CD4-positive, alpha-beta T cell (primary cell): ENCODE measurements at regions not wholly inside any gene's neighbourhood (a gene's known extent, or its start where the extent isn't known, plus 50 kb on each side); places are given as distances from the start of the nearest gene placed in this dataset.

Experiments
- ATAC-seq: fragments of 200-7000 bp; cut with Tn5 transposase; one replicate; pipeline ENCODE4 v1.10.0; 2022; ENCODE audit warnings: mild to moderate bottlenecking; ENCODE audit not compliant: poor library complexity
- CTCF ChIA-PET: fragments of 350-600 bp; sonication (Branson Sonifier 250); formaldehyde crosslinking; loops from one replicate; lab custom pipeline; 2021; ENCODE audit warnings: antibody characterized with exemption, inconsistent platforms; lab: Charles Lee
- POLR2A ChIA-PET: fragments of 350-600 bp; sonication (Branson Sonifier 250); formaldehyde crosslinking; loops from one replicate; lab custom pipeline; 2021; ENCODE audit warnings: antibody characterized with exemption, inconsistent platforms; lab: Charles Lee
- DNase-seq, 14 experiments: peaks; one replicate each; pipeline ENCODE4 v3.0.0-alpha.2; 2013 to 2020; ENCODE audit warnings: mixed read lengths in 2 of 14
- H3K27ac ChIP-seq, 2 donors: one replicate each; pipeline versions ENCODE4 v1.5.1 to v1.7.0; 2013; ENCODE audit warnings: low read length in 2 of 2, low read depth in 1 of 2, mild to moderate bottlenecking in 1 of 2
- H3K27me3 ChIP-seq, 2 experiments: 1 replicate in 1 of 2; 2 replicates in 1 of 2; pipeline versions ENCODE4 v1.6.1 to v1.7.0; 2013; ENCODE audit warnings: low read length in 2 of 2, control low read depth in 1 of 2, mild to moderate bottlenecking in 1 of 2, moderate library complexity in 1 of 2; ENCODE audit not compliant: insufficient read depth in 2 of 2, control insufficient read depth in 1 of 2
- H3K36me3 ChIP-seq: one replicate; pipeline ENCODE4 v1.6.1; 2013; ENCODE audit warnings: low read length, control low read depth; ENCODE audit not compliant: insufficient read depth
- H3K4me1 ChIP-seq: one replicate; pipeline ENCODE4 v1.6.1; 2013; ENCODE audit warnings: low read length, control low read depth; ENCODE audit not compliant: insufficient read depth
- H3K4me3 ChIP-seq: one replicate; pipeline ENCODE4 v1.5.1; 2013; ENCODE audit warnings: mild to moderate bottlenecking, low read length, moderate library complexity
- H3K9me3 ChIP-seq, 2 experiments: 1 replicate in 1 of 2; 2 replicates in 1 of 2; pipeline versions ENCODE4 v1.6.1 to v1.7.0; 2013; ENCODE audit warnings: low read length in 2 of 2, mild to moderate bottlenecking in 2 of 2, control low read depth in 1 of 2, moderate library complexity in 1 of 2; ENCODE audit not compliant: control insufficient read depth in 1 of 2, insufficient read depth in 1 of 2
- H3K27ac Mint-ChIP-seq: one replicate; pipeline ENCODE4 v1.8.0; 2020; ENCODE audit warnings: mixed read lengths
- H3K27me3 Mint-ChIP-seq: one replicate; pipeline ENCODE4 v1.8.0; 2021; ENCODE audit warnings: mixed read lengths
- H3K36me3 Mint-ChIP-seq: one replicate; pipeline ENCODE4 v1.8.0; 2021; ENCODE audit warnings: low read depth, mixed read lengths
- H3K4me1 Mint-ChIP-seq: one replicate; pipeline ENCODE4 v1.8.0; 2021; ENCODE audit warnings: low read depth, mixed read lengths
- H3K4me3 Mint-ChIP-seq: one replicate; pipeline ENCODE4 v1.8.0; 2020; ENCODE audit warnings: mild to moderate bottlenecking, mixed read lengths
- H3K9me3 Mint-ChIP-seq: one replicate; pipeline ENCODE4 v1.8.0; 2020; ENCODE audit warnings: mixed read lengths
- intact Hi-C, 2 experiments: fragments of 100-400 bp; cut with DNase I in 1 of 2; cut with micrococcal nuclease in 1 of 2; formaldehyde crosslinking; loops; one replicate each; pipeline versions ENCODE4 v1.15.1 to v1.9.0; 2023 to 2025; cut with DNase I, micrococcal nuclease
- TF ChIP-seq, protein P1 (sequence below): fragments of 200-600 bp; IDR thresholded peaks from one replicate; pipeline ENCODE4 v1.8.0; 2022; ENCODE audit warnings: antibody characterized with exemption, mild to moderate bottlenecking

DNA sequence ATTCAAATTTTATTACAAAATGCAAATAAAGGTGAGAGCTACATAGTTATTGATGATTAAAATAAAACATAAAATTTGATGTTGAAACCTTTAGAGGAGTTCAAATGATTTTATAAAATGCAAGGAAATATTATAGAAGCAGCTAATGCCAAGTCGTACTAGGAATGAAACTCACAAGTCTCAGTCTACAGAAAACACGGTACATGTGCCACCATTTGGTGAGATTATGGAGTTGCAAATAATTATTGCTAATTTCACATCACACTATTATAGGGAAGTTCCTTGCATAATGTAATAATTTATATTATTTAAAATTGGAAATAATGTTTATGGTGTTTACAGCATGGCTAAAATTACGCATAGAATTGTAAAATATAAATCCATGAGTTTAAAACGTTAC, 1601.7 kb upstream of the TENM3 start:
- Mint-ChIP-seq H3K9me3 (peaks cover 4% of the 10 kb centered on the region), H3K4me1 (no peaks in the 10 kb centered on the region), H3K4me3 (no peak overlapping the region), H3K27ac (no peak overlapping the region), H3K27me3 (no peaks in the 10 kb centered on the region), H3K36me3 (no peaks in the 10 kb centered on the region)
- DNase-seq (no peak), ATAC-seq (no peak)
- CTCF ChIA-PET, result no interaction called here
- Histone ChIP-seq H3K27ac (no peak overlapping the region), H3K9me3 (peaks cover 0 to 8% of the 10 kb centered on the region in 2 experiments), H3K36me3 (no peaks in the 10 kb centered on the region), H3K4me3 (no peak overlapping the region), H3K4me1 (no peaks in the 10 kb centered on the region), H3K27me3 (no peaks in the 10 kb centered on the region)
- TF ChIP-seq, protein P1, sequence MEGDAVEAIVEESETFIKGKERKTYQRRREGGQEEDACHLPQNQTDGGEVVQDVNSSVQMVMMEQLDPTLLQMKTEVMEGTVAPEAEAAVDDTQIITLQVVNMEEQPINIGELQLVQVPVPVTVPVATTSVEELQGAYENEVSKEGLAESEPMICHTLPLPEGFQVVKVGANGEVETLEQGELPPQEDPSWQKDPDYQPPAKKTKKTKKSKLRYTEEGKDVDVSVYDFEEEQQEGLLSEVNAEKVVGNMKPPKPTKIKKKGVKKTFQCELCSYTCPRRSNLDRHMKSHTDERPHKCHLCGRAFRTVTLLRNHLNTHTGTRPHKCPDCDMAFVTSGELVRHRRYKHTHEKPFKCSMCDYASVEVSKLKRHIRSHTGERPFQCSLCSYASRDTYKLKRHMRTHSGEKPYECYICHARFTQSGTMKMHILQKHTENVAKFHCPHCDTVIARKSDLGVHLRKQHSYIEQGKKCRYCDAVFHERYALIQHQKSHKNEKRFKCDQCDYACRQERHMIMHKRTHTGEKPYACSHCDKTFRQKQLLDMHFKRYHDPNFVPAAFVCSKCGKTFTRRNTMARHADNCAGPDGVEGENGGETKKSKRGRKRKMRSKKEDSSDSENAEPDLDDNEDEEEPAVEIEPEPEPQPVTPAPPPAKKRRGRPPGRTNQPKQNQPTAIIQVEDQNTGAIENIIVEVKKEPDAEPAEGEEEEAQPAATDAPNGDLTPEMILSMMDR, result no peak
- intact Hi-C loops, result no loop called here
- POLR2A ChIA-PET, result no interaction called here

DNA sequence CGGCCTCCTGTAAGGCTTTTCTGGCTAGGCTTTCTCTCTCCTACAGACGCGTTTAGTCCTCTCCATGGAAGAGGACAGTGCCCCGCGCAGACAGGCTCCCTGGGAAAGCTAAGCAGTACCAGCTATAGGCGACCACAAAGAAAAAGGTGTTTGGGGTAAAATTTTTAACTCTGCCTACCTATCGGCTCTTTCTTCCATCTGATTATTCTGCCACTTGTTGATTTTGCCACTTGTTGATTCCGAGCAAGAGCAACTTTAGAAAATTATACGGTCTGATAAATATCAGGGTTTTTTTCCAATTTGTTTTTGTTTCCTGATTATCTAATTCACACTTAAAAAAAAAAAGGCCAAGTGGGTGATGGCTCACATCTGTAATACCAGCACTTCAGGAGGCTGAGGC, 1600.5 kb upstream of the TENM3 start:
- TF ChIP-seq, protein P1, result no peak

DNA sequence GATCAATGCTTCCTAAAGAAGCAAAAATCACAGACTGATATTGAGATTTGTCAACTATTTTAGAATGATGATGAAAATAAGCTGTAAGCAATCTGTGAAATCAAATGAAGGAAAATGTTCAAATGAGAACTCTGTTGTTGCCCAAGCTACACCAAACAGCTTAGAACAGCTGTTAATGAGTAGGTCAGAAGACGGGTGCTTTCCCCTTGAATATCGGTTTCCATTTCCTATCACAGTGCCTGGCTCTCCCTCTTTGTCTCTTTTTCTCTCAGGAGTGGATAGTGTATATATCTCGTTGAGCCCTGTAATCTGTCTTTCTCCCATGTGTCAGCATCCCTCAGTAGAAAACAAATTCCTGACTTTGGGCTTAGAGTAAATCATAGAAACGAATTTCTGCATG, 1592.9 kb upstream of the TENM3 start:
- ATAC-seq (no peak), DNase-seq (no peak)
- no peak overlapping the region for H3K27ac Mint-ChIP-seq
- Histone ChIP-seq H3K36me3 (no peaks in the 10 kb centered on the region), H3K4me1 (no peaks in the 10 kb centered on the region), H3K4me3 (no peak overlapping the region), H3K27ac (no peak overlapping the region), H3K9me3 (no peaks in the 10 kb centered on the region), H3K27me3 (no peaks in the 10 kb centered on the region)
- POLR2A ChIA-PET, result no interaction called here
- H3K36me3 Mint-ChIP-seq, result no peaks in the 10 kb centered on the region
- no peak overlapping the region for H3K4me3 Mint-ChIP-seq
- no peaks in the 10 kb centered on the region for H3K27me3 Mint-ChIP-seq
- no peaks in the 10 kb centered on the region for H3K4me1 Mint-ChIP-seq
- H3K9me3 Mint-ChIP-seq, result peaks cover 2% of the 10 kb centered on the region
- TF ChIP-seq, protein P1, result no peak
- CTCF ChIA-PET, result no interaction called here
- intact Hi-C loops, result no loop called here

More for the DNA sequence above, 1600.5 kb upstream of the TENM3 start:
- H3K36me3 Mint-ChIP-seq, result no peaks in the 10 kb centered on the region
- Histone ChIP-seq H3K4me1 (no peaks in the 10 kb centered on the region), H3K36me3 (no peaks in the 10 kb centered on the region), H3K9me3 (peaks cover 0 to 8% of the 10 kb centered on the region in 2 experiments), H3K27me3 (no peaks in the 10 kb centered on the region), H3K4me3 (no peak overlapping the region), H3K27ac (no peak overlapping the region)
- DNase-seq (no peak), ATAC-seq (no peak)
- no peak overlapping the region for H3K4me3 Mint-ChIP-seq
- peaks cover 2% of the 10 kb centered on the region for H3K9me3 Mint-ChIP-seq
- no peaks in the 10 kb centered on the region for H3K4me1 Mint-ChIP-seq
- ChIA-PET POLR2A (no interaction called here), CTCF (no interaction called here)
- no peaks in the 10 kb centered on the region for H3K27me3 Mint-ChIP-seq
- no peak overlapping the region for H3K27ac Mint-ChIP-seq
- intact Hi-C loops, result no loop called here
